SJCRH30 (cell line): ENCODE measurements at regions not wholly inside any gene's neighbourhood (a gene's known extent, or its start where the extent isn't known, plus 50 kb on each side); places are given as distances from the start of the nearest gene placed in this dataset.
A peak's percentile ranks its signal among the peaks of the same experiment; 100 is the strongest.

Source experiments
- DNase-seq, 2 experiments: peaks; one replicate each; pipeline ENCODE4 v3.0.0-alpha.2; 2015 to 2020
- H3K27ac ChIP-seq: fragments of 250-450 bp; sonication (Bioruptor Pico); 2 replicates; pipeline ENCODE4 v1.5.1; 2020; ENCODE audit warnings: mild to moderate bottlenecking, moderate library complexity
- H3K27me3 ChIP-seq: fragments of 250-450 bp; sonication (Bioruptor Pico); 2 replicates; pipeline ENCODE4 v1.5.1; 2020; ENCODE audit warnings: mild to moderate bottlenecking, moderate library complexity
- H3K36me3 ChIP-seq: fragments of 250-450 bp; sonication (Bioruptor Pico); 2 replicates; pipeline ENCODE4 v1.5.1; 2020; ENCODE audit warnings: mild to moderate bottlenecking, moderate library complexity
- H3K4me1 ChIP-seq: fragments of 250-450 bp; sonication (Bioruptor Pico); 2 replicates; pipeline ENCODE4 v1.5.1; 2020; ENCODE audit warnings: mild to moderate bottlenecking, moderate library complexity
- H3K4me3 ChIP-seq: fragments of 250-450 bp; sonication (Bioruptor Pico); 2 replicates; pipeline ENCODE4 v1.5.1; 2020; ENCODE audit warnings: mild to moderate bottlenecking, moderate library complexity
- H3K9me3 ChIP-seq: fragments of 250-450 bp; sonication (Bioruptor Pico); replicated peaks from 2 replicates; pipeline ENCODE4 v1.5.1; 2020; ENCODE audit warnings: mild to moderate bottlenecking, moderate library complexity

DNA sequence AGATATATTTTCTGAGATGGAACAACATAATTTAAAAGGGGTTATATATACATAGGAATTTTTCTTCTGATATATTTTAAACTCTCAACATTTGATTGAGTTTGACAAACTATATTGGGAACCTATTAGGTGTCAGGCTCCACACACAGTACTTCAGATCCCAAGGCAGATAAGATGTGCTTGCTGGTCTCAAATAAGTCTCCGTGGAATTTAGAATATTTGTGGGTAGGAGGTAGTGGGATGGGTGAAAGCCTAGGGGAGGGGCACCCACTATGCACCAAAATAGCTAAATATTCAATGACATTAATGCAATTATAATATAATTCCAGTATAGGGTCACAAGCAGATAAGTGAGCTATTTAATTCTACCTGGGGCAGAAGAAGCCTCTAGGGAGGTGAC is 81.5 kb downstream of the ARL4A start:
- Histone ChIP-seq H3K9me3 (no peaks in the 10 kb centered on the region), H3K4me1 (no peaks in the 10 kb centered on the region; the same call in 1 of the 2 replicates), H3K27me3 (no peaks in the 10 kb centered on the region), H3K4me3 (no peak overlapping the region), H3K36me3 (no peaks in the 10 kb centered on the region), H3K27ac (no peak overlapping the region)
- no peak for DNase-seq

DNA sequence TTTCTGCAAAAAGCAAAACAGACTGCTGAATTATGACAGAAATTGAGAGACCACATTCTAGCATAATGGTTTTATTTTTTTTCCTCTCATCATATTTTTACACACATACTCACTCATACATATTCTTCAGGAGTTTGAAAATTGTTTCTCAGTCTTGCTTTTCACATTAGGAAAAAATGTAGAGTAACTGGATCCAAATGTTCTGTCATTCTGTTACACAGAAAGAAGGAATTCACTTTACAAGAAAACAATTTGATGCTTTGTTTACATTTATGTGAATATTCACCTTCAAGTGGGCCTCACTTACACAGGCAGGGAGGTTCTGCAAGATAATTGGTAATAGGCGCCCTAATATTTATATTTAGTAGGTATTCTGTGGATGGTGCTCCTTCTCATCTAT is 82.0 kb downstream of the ARL4A start:
- no peaks in the 10 kb centered on the region for H3K9me3 ChIP-seq
- no peak for DNase-seq
- no peak overlapping the region for H3K27ac ChIP-seq
- no peak overlapping the region for H3K4me3 ChIP-seq
- H3K27me3 ChIP-seq: no peaks in the 10 kb centered on the region
- H3K36me3 ChIP-seq: no peaks in the 10 kb centered on the region
- no peaks in the 10 kb centered on the region; the same call in 1 of the 2 replicates for H3K4me1 ChIP-seq

GRCh38 chr7:12770227-12770975 is 83.0 kb downstream of the ARL4A start:
- Histone ChIP-seq H3K36me3 (no peaks in the 10 kb centered on the region), H3K27me3 (no peaks in the 10 kb centered on the region), H3K4me3 (no peak overlapping the region), H3K27ac (no peak overlapping the region), H3K4me1 (no peaks in the 10 kb centered on the region; the same call in 1 of the 2 replicates), H3K9me3 (no peaks in the 10 kb centered on the region)
- peak; percentile 6 to 15 for DNase-seq

DNA sequence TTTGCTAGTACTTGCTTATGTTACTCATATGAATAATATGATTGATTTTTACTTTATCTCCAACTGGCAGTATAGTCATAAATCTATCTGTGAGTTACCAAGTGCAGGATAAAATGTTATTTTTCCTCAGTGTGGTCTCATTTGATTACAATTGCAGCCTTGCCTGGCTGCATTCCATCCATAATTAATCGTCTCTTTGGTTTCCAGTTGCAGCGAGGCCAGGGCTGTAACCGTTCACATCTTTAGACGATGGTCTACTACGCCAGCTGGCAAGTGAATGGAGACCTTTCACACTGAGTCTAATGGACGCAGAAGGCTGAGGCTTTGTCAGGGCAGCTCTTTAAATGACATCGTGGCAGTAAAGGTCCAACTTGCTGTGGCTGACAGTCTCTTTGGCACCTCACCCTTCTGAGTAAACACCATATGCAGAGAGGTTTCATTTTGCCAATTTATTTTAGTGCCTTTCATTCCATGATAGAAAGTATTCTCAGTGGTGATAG is 84.0 kb downstream of the ARL4A start:
- peak; percentile 18 to 52 for DNase-seq
- H3K4me3 ChIP-seq: no peak overlapping the region
- H3K4me1 ChIP-seq: no peaks in the 10 kb centered on the region; the same call in 1 of the 2 replicates
- H3K27ac ChIP-seq: no peak overlapping the region
- no peaks in the 10 kb centered on the region for H3K27me3 ChIP-seq
- no peaks in the 10 kb centered on the region for H3K9me3 ChIP-seq
- no peaks in the 10 kb centered on the region for H3K36me3 ChIP-seq

DNA sequence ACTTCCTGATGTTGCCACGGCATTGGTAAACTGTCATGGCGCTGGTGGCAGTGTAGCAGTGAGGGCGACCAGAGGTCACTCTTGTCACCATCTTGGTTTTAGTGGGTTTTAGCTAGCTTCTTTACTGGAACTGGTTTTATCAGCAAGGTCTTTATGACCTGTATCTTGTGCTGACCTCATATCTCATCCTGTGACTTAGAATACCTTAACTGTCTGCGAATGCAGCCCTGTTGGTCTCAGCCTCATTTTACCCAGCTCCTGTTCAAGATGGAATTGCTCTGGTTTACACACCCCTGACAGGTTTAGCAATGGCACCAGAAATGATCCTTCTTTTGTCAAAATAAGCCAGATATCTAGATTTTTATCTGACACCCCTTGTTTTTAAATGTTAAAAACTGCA is 85.3 kb downstream of the ARL4A start:
- H3K9me3 ChIP-seq: no peaks in the 10 kb centered on the region
- H3K4me1 ChIP-seq: no peaks in the 10 kb centered on the region; the same call in 1 of the 2 replicates
- DNase-seq: no peak
- no peaks in the 10 kb centered on the region for H3K36me3 ChIP-seq
- no peaks in the 10 kb centered on the region for H3K27me3 ChIP-seq
- H3K4me3 ChIP-seq: no peak overlapping the region
- no peak overlapping the region for H3K27ac ChIP-seq

DNA sequence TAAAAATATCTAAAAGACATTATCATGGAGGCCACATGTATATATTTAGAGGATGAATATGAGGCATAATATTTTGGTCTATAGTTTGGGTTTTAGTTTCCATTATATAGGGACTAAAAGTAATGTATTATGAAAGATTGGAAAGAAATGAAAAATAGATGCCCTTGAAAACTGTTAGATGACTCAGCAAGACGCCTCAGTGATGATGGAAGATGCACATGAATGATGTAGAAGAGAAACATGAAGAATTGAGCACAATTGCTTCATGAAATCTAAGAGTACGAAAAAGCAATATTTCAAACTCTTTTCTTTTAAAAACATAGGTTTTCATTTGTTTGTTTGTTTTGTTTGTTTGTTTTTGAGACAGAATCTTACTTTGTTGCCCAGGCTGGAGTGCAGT is 89.8 kb downstream of the ARL4A start:
- Histone ChIP-seq H3K9me3 (no peaks in the 10 kb centered on the region), H3K27me3 (no peaks in the 10 kb centered on the region), H3K4me1 (no peaks in the 10 kb centered on the region), H3K27ac (no peak overlapping the region), H3K36me3 (no peaks in the 10 kb centered on the region), H3K4me3 (no peak overlapping the region)
- no peak for DNase-seq

DNA sequence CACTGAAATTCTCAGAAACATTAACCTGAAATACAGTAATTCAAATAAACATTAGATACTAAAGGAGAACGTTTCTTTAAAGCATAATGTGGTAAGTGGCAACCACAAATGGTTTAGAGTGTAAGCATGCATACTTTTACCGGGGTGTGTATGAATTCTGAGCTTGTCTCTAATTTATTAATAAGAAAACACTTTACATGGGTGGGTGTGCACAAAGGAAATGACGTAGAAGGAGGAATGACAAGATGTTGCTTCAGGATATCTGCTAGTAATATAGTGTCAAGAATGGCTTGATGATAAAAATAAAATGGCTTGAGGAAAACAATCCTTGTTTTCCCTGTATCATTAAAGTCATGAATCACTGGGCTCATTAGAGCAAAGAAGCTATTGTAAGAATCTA is 92.5 kb downstream of the ARL4A start:
- H3K4me1 ChIP-seq: no peaks in the 10 kb centered on the region
- no peak overlapping the region for H3K4me3 ChIP-seq
- DNase-seq: no peak
- H3K27me3 ChIP-seq: no peaks in the 10 kb centered on the region
- H3K9me3 ChIP-seq: no peaks in the 10 kb centered on the region
- H3K36me3 ChIP-seq: no peaks in the 10 kb centered on the region
- H3K27ac ChIP-seq: no peak overlapping the region

- no peak overlapping the region for H3K4me3 ChIP-seq
- H3K27ac ChIP-seq: no peak overlapping the region
- no peaks in the 10 kb centered on the region for H3K4me1 ChIP-seq
- DNase-seq: no peak
- no peaks in the 10 kb centered on the region for H3K9me3 ChIP-seq
- H3K27me3 ChIP-seq: no peaks in the 10 kb centered on the region
- H3K36me3 ChIP-seq: no peaks in the 10 kb centered on the region
These were observed 96.1 kb downstream of the ARL4A start for GRCh38 chr7:12783421-12784095.

DNA sequence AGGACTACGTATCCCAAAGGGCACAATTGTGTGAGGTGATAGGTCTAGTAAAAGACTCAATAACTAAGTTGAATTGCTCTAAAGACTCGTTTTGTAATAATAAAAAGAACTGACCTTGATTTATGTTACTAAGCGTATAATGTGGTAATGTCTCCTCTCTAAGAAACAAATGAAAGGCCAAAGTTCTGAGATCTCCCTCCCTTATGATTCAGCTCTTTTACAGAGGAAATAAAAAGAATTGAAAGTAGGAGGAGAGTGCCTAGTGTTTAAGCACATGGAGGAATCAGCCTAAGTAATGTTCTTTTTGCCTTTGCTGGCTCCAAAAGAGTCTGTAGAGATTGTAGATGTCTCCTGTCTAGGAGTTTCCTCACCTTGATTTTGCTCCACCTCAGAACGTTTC is 98.0 kb downstream of the ARL4A start:
- Histone ChIP-seq H3K9me3 (no peaks in the 10 kb centered on the region), H3K27me3 (no peaks in the 10 kb centered on the region), H3K36me3 (no peaks in the 10 kb centered on the region), H3K27ac (no peak overlapping the region), H3K4me1 (no peaks in the 10 kb centered on the region), H3K4me3 (no peak overlapping the region)
- DNase-seq: no peak

DNA sequence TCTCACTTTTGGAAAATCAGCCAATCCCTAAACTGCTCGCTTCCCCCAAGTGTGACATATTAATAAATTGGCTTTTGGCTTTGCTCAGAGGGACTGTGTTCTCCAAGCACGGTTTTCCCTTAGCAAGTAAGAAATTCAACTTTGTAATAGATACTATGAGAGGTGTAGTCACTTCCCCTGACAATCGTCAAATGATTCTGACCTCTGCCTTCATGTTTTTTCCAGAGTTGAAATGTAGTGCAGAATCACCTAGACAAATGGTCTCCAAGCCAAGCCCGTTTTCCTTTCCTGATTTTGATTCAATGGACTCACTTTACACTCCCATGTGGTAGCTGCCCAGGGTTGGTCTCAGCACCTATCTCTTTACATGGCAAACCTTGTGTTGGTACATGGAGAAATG is 99.1 kb downstream of the ARL4A start:
- Histone ChIP-seq H3K9me3 (no peaks in the 10 kb centered on the region), H3K4me3 (no peak overlapping the region), H3K27me3 (no peaks in the 10 kb centered on the region), H3K36me3 (no peaks in the 10 kb centered on the region), H3K27ac (no peak overlapping the region), H3K4me1 (no peaks in the 10 kb centered on the region)
- no peak for DNase-seq

GRCh38 chr7:12788171-12788570 is 100.7 kb downstream of the ARL4A start:
- Histone ChIP-seq H3K36me3 (no peaks in the 10 kb centered on the region), H3K27me3 (no peaks in the 10 kb centered on the region), H3K9me3 (no peaks in the 10 kb centered on the region), H3K27ac (no peak overlapping the region), H3K4me3 (no peak overlapping the region), H3K4me1 (no peaks in the 10 kb centered on the region)
- DNase-seq: no peak

DNA sequence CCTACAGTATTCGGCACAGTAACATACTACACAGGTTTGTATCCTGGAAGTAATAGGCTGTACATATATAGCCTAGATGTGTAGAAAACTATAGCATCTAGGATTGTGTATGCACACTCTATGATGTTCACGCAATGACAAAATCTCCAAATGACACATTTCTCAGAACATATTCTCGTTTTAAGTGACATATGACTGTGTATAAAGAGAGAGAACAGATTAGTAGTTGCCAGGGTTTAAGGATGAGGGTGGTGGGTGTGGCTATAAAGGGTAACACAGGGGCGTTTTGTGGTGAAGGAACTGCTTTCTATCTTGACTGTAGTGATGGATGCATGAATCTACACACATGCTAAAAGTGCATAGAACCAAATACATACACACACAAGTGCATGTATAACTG is 101.2 kb downstream of the ARL4A start:
- Histone ChIP-seq H3K4me1 (no peaks in the 10 kb centered on the region), H3K9me3 (no peaks in the 10 kb centered on the region), H3K27ac (no peak overlapping the region), H3K27me3 (no peaks in the 10 kb centered on the region), H3K36me3 (no peaks in the 10 kb centered on the region), H3K4me3 (no peak overlapping the region)
- DNase-seq: no peak

DNA sequence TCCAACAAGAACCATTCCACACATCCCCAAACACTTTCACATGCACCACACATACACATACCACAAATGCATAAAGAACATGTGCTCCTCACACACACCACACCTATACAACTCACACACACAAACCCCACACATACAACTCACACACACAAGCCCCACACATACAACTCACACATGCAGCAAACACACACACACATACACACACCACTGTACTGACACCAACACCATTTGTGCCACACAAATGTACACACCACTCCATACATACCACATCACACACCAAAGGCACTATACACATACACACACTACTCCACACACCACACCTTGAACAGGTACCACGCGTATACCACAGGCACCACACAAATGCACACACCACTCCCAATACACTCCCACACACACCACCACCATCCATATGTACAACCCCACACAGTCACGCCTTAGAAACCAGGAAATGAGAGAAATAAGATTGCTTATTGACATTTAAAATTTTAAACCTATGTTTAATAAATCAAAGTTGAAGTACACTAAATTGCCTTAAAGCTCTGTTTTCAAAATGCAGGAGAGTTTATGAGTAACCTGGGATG is 107.4 kb downstream of the ARL4A start:
- Histone ChIP-seq H3K27ac (no peak overlapping the region), H3K4me1 (no peaks in the 10 kb centered on the region), H3K9me3 (no peaks in the 10 kb centered on the region), H3K4me3 (no peak overlapping the region), H3K36me3 (no peaks in the 10 kb centered on the region), H3K27me3 (no peaks in the 10 kb centered on the region; the same call in 1 of the 2 replicates)
- no peak for DNase-seq

- no peaks in the 10 kb centered on the region for H3K9me3 ChIP-seq
- H3K36me3 ChIP-seq: no peaks in the 10 kb centered on the region
- no peak overlapping the region for H3K27ac ChIP-seq
- H3K4me3 ChIP-seq: no peak overlapping the region
- no peaks in the 10 kb centered on the region for H3K4me1 ChIP-seq
- DNase-seq: peak in 1 of 2 experiments; percentile 17
- H3K27me3 ChIP-seq: no peaks in the 10 kb centered on the region; the same call in 1 of the 2 replicates
These were observed 109.1 kb downstream of the ARL4A start for GRCh38 chr7:12796397-12797127.

GRCh38 chr7:12800486-12800885 is 113.1 kb downstream of the ARL4A start:
- Histone ChIP-seq H3K4me3 (no peak overlapping the region), H3K4me1 (no peaks in the 10 kb centered on the region), H3K36me3 (no peaks in the 10 kb centered on the region), H3K27me3 (no peaks in the 10 kb centered on the region; the same call in 1 of the 2 replicates), H3K9me3 (no peaks in the 10 kb centered on the region), H3K27ac (no peak overlapping the region)
- no peak for DNase-seq
